ENCODE measurements at regions not wholly inside any gene's neighbourhood (a gene's known extent, or its start where the extent isn't known, plus 50 kb on each side); places are given as distances from the start of the nearest gene placed in this dataset.

- DNase-seq (ENCODE audit: low spot score in 2 of 2), result no peak
- intact Hi-C loops (cut with DNase I; ENCODE audit: low total_unique reads), result no loop called here
- H3K4me3 ChIP-seq (ENCODE audit: low read depth, poor library complexity, severe bottlenecking), result no peak overlapping the region
- 82 to 92% methylated on average over 9 of the region's 9 CpGs for WGBS, 2 donors
- TF ChIP-seq POLR2A (IDR thresholded peaks at IDR 0.05) (no peak), CTCF (IDR thresholded peaks at IDR 0.05) (no peak)
Measured at GRCh38 chr4:24372881-24373280, 211.5 kb downstream of the DHX15 start.

GRCh38 chr4:24372341-24372740 lies 212.0 kb downstream of the DHX15 start:
- TF ChIP-seq POLR2A (IDR thresholded peaks at IDR 0.05) (no peak), CTCF (IDR thresholded peaks at IDR 0.05) (no peak)

GRCh38 chr4:24370421-24370820 lies 213.9 kb downstream of the DHX15 start:
- DNase-seq (ENCODE audit: low spot score in 2 of 2), result no peak
- 79% methylated on average over 1 of the region's 1 CpG for WGBS, 2 donors
- intact Hi-C loops (cut with DNase I; ENCODE audit: low total_unique reads), result no loop called here
- no peak overlapping the region for H3K4me3 ChIP-seq (ENCODE audit: low read depth, poor library complexity, severe bottlenecking)
- TF ChIP-seq CTCF (IDR thresholded peaks at IDR 0.05) (no peak), POLR2A (IDR thresholded peaks at IDR 0.05) (no peak)

More at GRCh38 chr4:24372341-24372740, 212.0 kb downstream of the DHX15 start:
- 91 to 98% methylated on average over 4 of the region's 4 CpGs for WGBS, 2 donors
- no peak for DNase-seq (ENCODE audit: low spot score in 2 of 2)
- H3K4me3 ChIP-seq (ENCODE audit: low read depth, poor library complexity, severe bottlenecking), result no peak overlapping the region
- intact Hi-C loops (cut with DNase I; ENCODE audit: low total_unique reads), result no loop called here

GRCh38 chr4:24369507-24370029 lies 214.8 kb downstream of the DHX15 start:
- H3K4me3 ChIP-seq (ENCODE audit: low read depth, poor library complexity, severe bottlenecking), result no peak overlapping the region
- no peak for TF ChIP-seq POLR2A (IDR thresholded peaks at IDR 0.05)
- no peak for TF ChIP-seq CTCF (IDR thresholded peaks at IDR 0.05)
- 47 to 53% methylated on average over 5 of the region's 5 CpGs for WGBS, 2 donors
- intact Hi-C loops (cut with DNase I; ENCODE audit: low total_unique reads), result no loop called here
- DNase-seq (ENCODE audit: low spot score in 2 of 2), result no peak

GRCh38 chr4:24368801-24369200 lies 215.6 kb downstream of the DHX15 start:
- no peak for TF ChIP-seq POLR2A (IDR thresholded peaks at IDR 0.05)
- TF ChIP-seq CTCF (IDR thresholded peaks at IDR 0.05), result no peak
- intact Hi-C loops (cut with DNase I; ENCODE audit: low total_unique reads), result no loop called here
- 93% methylated on average over 7 of the region's 7 CpGs for WGBS, 2 donors
- no peak overlapping the region for H3K4me3 ChIP-seq (ENCODE audit: low read depth, poor library complexity, severe bottlenecking)
- no peak for DNase-seq (ENCODE audit: low spot score in 2 of 2)

- no peak for DNase-seq (ENCODE audit: low spot score in 2 of 2)
- intact Hi-C loops (cut with DNase I; ENCODE audit: low total_unique reads), result no loop called here
- TF ChIP-seq POLR2A (IDR thresholded peaks at IDR 0.05) (no peak), CTCF (IDR thresholded peaks at IDR 0.05) (no peak)
- 89 to 94% methylated on average over 3 of the region's 3 CpGs for WGBS, 2 donors
- H3K4me3 ChIP-seq (ENCODE audit: low read depth, poor library complexity, severe bottlenecking), result no peak overlapping the region
Measured at GRCh38 chr4:24364852-24365251, 219.5 kb downstream of the DHX15 start.
